Hippocampal formation (tissue), 2 donors: ENCODE measurements at regions not wholly inside any gene's neighbourhood (a gene's known extent, or its start where the extent isn't known, plus 50 kb on each side); places are given as distances from the start of the nearest gene placed in this dataset.
"Not testable (repeated sequence)": the region's sequence is repeated elsewhere in the genome, so short reads cannot be mapped to it uniquely, and the experiment has no call there.

ENCODE experiments used
- DNase-seq, 2 donors: peaks; one replicate each; lab custom pipeline; 2025; lab: John Stamatoyannopoulos, UW

DNA sequence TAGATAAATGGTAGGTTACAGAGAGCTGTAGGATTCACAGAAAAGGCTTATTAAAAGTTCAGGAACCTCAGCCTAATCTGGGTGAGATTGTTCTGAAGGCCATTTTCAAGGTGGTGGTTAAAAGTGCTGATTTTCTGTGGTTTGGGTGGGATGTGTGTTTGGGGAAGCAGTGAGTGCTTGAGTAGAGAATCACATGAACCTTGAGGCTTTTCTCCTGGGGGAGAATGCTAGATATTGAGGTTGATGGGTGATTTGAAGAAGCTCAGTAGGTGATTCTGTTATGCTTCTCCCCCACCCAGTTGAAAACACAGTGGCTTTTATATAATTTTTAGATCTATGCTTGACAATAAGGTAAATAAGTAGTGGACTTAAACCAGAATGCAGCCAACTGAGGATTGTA is 420.9 kb downstream of the PCNX1 start:
- DNase-seq, result no peak

DNA sequence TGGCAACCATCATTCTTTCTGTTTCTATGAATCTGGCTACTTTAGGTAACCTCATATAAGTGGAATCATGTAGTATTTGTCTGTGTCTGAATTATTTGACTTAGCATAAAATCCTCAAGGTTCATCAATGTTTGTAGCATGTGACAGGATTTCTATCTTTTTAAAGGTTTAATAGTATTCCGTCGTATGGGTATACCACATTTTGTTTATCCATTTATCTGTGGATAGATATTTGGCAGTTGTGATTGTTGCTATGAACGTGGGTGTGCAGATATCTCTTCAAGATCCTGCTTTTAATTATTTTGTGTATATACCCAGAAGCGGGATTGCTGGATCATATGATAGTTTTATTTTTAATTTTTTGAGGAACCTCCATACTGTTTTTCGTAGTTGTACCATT is 421.7 kb downstream of the PCNX1 start:
- DNase-seq, result no peak

DNA sequence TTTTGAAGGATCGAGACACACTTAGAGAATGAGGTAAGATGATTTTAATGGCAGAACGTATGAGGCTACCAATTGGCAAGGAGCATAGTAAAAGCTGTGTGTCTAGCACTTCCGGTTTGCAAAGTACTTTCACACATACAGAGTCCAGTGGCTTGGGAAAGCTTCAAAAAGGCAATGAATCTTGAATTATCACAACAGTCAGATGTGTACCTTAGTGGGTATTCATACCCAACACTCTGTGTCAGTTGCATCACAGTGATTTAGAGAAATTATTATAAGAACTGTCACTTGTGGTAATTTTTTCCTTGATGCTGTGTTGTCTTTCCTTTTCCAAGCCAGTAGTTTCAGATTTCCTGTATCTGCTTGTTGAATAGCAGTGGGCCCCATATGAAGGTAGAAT is 424.1 kb downstream of the PCNX1 start:
- no peak for DNase-seq

DNA sequence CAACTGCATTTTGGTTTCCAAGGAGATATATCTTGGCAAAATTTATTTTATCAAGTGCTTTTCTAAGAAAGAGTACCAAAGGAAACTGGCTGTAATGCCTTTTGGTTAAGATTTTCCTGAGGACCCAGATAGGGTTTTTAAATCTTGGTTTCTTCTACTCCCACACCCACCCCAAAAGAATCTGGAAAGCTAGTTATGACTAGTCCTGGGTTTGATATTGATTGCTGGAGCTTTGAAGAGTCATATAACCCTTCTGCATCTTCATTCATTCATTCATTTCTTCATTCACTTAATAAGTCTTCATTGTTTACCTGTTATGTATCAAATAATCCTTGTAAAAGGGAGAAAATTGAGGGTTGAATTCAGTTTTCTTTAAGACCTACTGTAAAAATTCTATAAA is 425.2 kb downstream of the PCNX1 start:
- DNase-seq, result no peak

DNA sequence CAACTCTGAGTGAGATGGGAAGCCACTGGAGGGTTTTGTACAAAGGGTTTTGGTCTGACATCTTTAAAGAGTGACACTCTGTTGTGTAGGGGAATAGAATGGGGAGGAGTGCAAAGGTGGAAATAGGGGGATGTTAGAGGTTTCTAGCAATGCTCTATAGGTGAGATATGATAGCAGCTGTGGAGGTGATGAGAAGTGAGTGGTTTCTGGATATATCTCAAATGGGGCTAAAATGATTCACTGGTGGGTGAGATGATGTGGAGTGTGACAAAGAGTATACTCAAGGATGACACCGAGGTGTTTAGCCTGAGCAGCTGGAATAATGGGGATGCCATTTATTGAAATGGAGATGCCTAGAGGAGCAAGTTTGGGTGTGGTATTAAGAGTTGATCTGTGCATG is 426.4 kb downstream of the PCNX1 start:
- no peak for DNase-seq

DNA sequence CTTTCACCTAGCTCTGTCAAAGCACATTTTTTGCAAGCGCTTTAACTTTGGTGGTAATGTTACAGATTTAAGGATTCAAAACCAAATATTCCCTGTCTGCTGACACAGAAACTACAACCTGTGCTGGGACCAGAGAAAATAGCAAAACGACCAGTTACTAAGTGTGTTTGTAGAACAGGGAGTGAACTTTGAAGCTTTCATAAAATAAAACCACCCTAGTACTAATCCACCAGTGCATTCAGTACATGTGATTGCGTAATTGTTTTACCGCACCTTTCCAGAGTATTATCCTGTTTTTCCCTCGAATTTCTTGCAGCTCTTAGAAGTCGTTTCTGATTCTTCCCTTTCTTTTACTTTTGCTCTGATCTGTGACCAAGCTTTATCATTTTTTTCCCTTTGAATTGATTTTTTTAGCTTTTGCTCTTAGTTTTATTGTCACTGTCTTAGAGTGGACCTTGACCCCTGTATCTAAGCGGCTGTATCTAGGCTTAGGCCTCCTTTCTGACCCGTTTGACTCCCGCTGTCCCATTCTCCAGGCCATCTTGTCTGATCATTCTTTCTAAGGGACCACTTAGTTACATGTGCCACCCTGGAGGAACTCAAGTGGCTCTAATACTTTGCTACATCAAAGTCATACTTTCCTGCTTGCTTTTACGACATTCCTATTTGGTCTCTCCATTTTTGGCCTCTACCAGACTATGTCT is 429.4 kb downstream of the PCNX1 start:
- no peak for DNase-seq

DNA sequence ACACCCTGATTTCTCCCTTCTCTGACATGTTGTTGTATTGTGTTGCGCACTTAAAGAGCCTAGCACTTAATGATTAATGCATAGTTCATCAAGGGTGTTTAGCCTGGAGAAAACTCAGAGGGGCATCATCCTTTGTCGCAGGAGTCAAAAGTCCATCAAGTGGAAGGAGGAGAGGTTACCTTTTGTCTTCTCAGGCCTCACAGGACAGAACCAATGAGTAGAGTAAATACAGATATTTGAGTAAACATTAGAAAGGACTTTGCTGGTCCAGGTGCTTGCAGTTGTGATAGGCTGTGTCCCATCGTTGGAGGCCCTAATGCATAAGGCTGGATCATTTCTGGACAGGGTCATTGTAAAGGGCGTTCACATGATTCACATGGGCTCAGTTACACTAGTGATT is 430.9 kb downstream of the PCNX1 start:
- DNase-seq, result no peak

DNA sequence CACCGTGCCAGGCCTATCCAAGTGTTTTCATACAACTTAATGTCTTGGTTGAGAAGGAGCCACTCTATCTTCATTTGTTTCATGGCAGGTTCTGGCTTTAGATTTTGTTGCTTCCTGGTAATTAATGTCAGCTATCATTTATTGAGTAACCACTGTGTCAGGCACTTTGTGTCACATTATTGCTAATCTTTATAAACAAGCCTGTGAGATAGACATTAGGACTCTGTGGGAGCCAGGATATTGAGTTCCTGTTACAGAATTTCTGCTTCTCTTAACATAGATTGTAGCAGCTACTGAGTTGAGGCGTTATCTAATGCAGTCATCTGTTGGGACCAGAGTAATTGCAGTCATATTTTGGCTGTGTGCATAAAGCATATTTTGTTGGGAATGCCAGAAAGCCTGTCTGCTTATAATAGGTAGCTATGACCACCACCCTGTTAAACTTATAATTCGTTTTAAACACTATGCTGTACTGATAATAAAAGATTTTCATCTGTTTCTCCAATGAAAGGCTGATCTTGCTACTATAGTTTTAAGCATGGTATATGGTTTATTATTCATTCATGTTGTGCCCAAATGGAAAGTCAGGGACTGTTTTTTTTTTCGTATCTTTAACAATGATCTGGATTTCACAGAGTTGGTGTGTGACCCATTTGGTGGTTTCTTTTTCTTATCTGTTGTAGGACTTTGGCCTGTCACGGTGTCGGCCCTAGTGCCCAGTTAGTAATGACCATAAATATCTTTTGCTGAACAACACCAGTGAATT is 432.6 kb downstream of the PCNX1 start:
- no peak for DNase-seq

DNA sequence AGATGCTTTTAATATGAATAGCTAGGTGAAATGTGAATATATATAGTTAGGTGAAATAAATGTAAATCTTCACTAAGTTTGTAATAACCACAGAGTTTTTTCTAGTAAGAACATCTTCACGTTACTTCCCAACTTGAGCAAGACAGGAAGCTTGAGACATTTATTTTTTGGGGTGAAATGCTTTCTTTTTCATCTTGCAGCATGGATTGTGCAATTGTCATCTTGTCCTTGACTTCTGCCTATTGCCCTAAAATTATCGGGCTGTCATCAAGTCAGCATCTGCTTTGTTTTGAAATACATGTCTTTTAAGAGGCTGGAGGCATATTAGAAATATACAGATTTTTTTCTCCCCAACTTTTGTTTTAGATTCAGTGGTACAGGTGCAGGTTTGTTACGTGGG is 433.9 kb downstream of the PCNX1 start:
- no peak for DNase-seq

DNA sequence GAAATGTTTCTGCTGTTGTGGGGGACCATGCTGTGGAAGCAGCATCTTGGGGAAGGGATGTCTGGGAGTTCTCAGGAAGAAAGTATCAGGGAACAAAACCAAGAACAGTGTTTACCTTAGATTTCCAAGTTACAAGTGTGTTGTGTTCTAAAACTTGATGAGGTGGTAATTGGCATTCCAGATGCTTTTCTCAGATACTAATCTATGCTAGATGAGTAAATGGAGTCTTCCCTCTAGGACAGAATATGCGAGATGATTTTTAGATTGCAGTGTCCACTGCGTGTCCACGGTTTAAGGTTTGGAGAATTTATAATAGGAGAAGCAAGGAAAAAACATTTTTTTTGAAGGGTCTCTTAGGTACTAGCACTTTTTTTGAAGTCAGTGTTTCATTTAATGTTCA is 436.5 kb downstream of the PCNX1 start:
- no peak for DNase-seq

DNA sequence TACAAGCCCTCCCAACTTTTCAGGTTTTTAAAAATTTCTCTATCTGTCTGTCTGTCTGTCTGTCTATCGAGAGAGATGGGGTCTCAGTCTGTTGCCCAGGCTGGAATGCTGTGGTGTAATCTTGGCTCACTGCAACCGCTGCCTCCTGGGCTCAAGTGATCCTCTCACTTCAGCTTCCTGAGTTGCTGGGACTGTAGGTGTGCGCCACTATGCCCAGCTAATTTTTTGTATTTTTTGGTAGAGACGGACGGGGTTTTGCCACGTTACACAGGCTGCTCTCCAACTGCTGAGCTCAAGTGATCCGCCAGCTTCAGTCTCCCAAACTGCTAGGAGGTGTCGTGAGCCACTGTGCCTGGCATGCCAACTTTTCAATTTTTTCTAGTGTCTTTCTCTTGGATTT is 437.2 kb downstream of the PCNX1 start:
- DNase-seq, result no peak

DNA sequence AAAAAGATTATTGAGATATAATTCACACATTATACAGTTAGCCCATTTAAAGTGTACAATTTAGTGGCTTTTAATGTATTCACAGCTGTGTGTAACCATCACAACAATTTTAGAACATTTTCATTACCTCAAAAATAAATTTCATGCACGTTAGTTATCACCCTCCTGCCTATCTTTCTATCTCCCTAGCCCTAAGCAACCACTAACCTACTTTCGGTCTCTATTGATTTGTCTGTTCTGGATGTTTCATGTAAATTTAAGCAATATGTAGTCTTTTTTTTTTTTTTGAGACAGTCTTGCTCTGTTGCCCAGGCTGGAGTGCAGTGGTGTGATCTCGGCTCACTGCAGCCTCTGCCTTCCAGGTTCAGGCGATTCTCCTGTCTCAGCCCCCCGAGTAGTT is 439.4 kb downstream of the PCNX1 start:
- no peak for DNase-seq

DNA sequence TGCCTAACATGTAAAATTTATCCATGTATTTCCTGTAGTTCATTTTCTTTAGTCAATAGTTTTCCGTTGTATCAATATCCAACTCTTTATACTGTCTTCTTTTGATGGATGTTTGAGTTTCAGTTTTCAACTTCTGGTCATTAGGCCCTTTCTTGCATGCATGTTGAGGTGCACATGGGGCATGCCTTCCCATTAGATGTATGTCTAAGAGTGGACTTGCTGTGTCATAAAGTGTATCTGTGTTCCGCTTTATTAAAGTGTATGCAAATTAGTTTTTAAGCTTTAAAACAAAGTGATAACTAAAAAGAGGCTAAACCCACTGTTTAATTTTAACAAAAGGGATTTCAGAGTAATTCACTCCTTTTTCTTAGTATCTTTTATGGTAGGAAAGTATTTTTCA is 441.1 kb downstream of the PCNX1 start:
- no peak for DNase-seq

DNA sequence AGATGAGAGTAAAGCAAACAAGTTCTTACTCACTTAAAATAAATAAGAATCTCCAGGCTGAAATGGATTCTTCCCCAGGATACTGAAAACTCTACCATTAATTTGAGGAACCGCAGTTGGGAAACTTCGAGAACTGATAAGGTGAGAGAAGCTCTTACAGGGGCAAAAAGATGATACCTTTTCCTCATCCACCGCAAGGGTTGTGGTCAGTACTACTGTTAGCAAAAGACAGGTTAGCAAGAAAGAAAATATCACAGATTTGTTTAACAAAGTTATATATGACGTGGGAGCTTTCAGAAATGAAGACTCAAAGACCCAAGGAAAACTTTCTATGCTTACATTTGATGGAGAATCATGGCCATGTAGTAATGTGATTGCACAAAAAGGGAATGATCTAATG is 441.6 kb downstream of the PCNX1 start:
- no peak for DNase-seq

DNA sequence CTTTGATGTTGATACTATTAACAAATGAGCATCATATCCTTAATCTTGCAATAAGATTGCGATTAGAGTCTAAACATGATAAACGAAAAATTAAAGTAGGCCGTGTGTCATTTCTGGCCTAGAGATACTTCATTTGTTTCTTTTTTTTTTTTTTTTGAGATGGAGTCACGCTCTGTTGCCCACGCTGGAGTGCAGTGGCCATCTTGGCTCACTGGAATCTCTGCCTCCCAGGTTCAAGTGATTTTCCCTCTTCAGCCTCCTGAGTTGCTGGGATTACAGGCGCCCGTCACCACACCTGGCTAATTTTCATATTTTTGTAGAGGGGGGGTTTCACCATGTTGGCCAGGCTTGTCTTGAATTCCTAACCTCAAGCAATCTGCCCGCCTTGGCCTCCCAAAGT is 446.9 kb downstream of the PCNX1 start:
- DNase-seq, result no peak

DNA sequence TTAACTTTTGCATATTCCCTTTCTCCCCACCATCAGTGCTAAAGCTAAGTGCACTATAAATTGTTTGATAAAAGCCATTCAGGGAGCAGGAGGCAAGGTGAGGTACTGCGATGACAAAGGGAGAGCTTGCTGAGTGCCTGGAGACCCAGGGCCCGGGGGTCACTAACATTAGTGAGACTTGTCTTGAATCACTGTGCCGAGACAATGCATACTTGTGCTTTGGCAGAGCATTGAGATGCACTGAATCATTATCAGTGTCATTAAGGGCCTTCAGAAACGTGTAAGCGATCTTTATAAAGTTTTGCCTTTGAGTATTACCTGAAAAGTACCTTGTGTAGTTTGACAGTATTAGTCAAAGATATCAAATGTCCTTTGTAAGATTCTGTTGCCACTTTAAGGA is 447.5 kb downstream of the PCNX1 start:
- DNase-seq, result no peak

DNA sequence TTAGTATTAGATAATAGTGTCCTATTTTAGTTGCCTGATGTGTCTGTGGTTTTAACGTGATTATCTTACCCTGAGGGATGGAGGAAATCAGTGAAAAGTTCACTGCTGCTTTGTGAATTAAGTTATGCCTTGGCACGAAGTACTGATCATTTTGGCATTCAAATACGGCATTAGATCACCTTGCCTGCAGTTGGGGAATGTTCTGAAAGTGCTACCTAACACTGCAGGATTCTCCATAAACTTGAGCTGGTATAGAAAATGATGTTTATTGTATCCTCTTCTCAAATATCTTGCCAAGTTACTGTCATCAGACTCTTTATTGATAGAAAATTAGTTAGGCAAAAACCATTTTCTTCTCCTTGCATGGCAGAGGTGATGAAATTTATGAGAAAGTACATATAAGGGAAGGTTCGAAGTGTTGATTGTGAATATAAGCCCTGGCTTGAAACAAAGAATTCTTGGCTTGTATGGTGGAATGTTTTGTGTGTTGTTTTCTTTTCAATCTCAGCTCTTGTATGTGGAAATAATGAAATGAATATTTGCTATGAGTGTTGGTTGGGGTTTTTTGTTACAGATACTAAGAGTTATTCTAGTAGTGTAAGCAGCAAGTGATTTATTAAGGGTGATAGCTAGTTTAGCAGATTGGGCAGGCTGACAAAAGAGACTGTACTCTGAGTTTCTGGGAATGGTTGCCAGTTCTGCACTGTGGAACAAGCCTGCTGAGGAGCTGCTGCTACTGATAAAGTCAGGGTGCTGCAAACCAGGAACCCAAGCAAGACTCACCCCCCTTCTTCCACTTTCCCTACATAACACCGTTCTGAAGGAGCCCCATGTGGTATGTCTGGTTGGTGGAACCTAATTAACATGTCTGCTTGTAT is 448.3 kb downstream of the PCNX1 start:
- DNase-seq, result no peak

DNA sequence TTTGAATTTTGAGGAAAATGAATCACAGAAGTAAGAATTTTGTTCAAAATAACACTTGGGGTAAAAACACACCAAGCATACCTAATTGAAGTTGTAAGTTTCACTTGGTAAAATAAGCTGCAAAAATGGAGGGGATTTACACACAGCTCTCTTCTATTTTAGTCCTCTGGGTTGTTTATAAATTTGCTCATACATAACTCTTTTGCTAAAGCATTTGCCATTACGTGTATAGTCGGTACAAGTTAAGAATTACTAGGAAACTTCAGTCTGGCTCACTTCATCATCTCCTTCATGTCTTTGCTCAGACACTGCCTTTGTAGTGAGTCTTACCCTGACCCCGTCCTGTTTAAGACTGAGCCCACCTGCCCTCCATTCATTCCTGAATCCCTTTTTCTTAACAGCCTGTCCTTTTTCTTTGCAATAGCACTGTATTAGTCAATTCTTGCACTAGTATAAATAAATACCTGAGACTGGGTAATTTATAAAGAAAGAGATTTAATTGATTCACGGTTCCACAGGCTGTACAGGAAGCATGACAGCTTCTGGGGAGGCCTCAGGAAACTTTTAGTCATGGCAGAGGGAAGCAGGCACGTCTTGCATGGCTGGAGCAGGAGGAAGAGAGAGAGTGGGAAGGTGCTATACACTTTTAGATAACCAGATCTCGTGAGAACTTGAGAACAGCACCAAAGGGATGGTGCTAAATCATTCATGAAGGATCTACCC is 451.1 kb downstream of the PCNX1 start:
- no peak for DNase-seq

DNA sequence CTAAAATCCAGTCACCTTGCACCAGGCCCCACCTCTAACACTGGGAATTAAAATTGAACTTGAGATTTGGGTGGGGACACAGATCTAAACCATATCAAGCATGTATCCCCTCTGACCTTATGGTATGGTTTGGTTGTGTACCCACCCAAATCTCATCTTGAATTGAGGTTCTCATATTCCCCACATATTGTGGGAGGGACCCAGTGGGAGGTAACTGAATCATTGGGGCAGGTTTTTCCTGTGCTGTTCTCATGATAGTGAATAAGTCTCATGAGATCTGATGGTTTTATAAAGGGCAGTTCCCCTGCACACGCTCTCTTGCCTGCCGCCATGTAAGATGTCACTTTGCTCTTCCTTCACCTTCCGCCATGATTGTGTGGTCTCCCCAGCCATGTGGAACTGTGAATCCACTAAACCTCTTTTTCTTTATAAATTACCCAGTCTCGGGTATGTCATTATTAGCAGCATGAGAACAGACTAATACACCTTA is 451.7 kb downstream of the PCNX1 start:
- DNase-seq, result not testable (repeated sequence)

DNA sequence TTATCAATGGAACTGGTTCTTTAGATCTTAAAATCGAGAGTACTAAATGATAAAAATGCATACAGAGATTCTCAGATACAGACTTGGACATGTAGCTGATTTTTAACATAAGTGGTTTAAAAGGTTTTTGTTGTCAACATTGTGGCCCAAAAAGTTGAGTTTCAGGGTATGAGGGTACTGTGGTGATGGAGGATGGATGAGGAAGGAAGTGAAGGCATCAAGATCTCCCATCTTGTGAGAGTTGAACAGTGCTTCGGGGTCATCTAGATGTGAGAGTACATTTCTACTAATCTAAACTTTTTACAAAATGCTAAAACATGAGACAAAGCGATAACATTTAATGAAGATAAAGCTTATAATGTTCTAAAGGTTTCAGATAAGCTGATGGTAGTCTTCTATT is 452.6 kb downstream of the PCNX1 start:
- no peak for DNase-seq

DNA sequence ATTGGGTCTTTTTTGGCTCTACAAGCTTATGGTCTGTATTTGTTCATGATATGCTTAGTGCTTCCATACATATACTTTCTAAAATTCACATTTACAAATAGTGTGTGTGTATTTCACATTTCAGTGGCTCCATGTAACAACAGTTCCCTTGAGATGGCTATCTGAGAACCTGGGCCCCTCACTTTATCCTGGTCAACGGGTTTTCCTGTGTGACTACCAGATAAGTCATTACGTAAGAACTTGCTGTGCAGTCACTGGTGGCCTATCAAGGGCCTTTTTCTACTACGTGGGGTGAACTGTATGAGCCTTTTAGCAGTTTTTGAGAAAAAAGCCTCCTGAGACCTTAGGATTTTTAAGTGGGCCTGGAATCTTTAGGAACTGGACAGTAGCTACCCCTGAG is 454.1 kb downstream of the PCNX1 start:
- DNase-seq, result no peak

DNA sequence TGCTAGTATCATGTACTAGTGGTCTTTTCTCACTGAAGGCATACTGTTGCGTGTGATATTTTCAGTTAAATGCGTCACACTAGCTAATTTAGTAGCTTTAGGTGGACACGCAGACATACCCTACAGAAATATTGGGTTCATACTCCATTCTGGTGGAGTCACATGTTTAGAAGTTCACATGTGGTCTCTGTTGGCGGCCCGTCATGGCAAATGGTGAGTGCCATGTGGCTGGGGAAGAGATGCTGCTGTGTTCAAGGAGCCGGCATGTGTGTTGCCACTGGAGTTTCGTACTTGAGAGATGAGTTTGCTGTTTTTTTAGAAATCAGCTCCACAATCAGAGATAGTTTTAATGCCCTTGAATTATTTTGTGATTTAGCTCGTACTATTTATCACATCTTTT is 454.6 kb downstream of the PCNX1 start:
- no peak for DNase-seq
